Upper lobe of left lung (tissue), 4 donors: ENCODE measurements at regions not wholly inside any gene's neighbourhood (a gene's known extent, or its start where the extent isn't known, plus 50 kb on each side); places are given as distances from the start of the nearest gene placed in this dataset.

ENCODE experiments used
- EP300 ChIP-seq, 4 donors: sonication (generic); formaldehyde crosslinking; IDR thresholded peaks; one replicate each; pipeline ENCODE4 v1.5.1; 2017; ENCODE audit warnings: antibody characterized with exemption in 4 of 4, control low read depth in 2 of 4
- POLR2A ChIP-seq, 4 donors: fragments of 450-650 bp; IDR thresholded peaks; one replicate each; pipeline ENCODE4 v1.5.1; 2016 to 2017; ENCODE audit warnings: antibody characterized with exemption in 4 of 4, mild to moderate bottlenecking in 2 of 4
- POLR2AphosphoS5 ChIP-seq, 2 donors: sonication (generic); formaldehyde crosslinking; IDR thresholded peaks; one replicate each; pipeline ENCODE4 v1.5.1; 2017; ENCODE audit warnings: antibody characterized with exemption in 2 of 2
- TF ChIP-seq, protein P1 (sequence below), 6 experiments: fragments of 450-650 bp in 4 of 6; fragments of 200-600 bp in 2 of 6; sonication (generic) in 2 of 6; IDR thresholded peaks; one replicate each; pipeline ENCODE4 v1.5.1; 2016 to 2019; ENCODE audit warnings: antibody characterized with exemption in 6 of 6

- TF ChIP-seq, protein P1, sequence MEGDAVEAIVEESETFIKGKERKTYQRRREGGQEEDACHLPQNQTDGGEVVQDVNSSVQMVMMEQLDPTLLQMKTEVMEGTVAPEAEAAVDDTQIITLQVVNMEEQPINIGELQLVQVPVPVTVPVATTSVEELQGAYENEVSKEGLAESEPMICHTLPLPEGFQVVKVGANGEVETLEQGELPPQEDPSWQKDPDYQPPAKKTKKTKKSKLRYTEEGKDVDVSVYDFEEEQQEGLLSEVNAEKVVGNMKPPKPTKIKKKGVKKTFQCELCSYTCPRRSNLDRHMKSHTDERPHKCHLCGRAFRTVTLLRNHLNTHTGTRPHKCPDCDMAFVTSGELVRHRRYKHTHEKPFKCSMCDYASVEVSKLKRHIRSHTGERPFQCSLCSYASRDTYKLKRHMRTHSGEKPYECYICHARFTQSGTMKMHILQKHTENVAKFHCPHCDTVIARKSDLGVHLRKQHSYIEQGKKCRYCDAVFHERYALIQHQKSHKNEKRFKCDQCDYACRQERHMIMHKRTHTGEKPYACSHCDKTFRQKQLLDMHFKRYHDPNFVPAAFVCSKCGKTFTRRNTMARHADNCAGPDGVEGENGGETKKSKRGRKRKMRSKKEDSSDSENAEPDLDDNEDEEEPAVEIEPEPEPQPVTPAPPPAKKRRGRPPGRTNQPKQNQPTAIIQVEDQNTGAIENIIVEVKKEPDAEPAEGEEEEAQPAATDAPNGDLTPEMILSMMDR (IDR thresholded peaks at IDR 0.05): no peak
- TF ChIP-seq EP300 (IDR thresholded peaks at IDR 0.05): no peak
- no peak for TF ChIP-seq POLR2A (IDR thresholded peaks at IDR 0.05)
- no peak for TF ChIP-seq POLR2AphosphoS5 (IDR thresholded peaks at IDR 0.05)
Measured at GRCh38 chr10:132993271-132994184, 51.2 kb upstream of the CFAP46 start.
